Thoracic aorta (tissue), 2 donors: ENCODE measurements at regions not wholly inside any gene's neighbourhood (a gene's known extent, or its start where the extent isn't known, plus 50 kb on each side); places are given as distances from the start of the nearest gene placed in this dataset.
"Not testable (repeated sequence)": the region's sequence is repeated elsewhere in the genome, so short reads cannot be mapped to it uniquely, and the experiment has no call there.

Source experiments
- ATAC-seq: fragments of 150-250 bp; one replicate; pipeline ENCODE4 v1.8.0; 2017; ENCODE audit warnings: low read depth; ENCODE audit not compliant: insufficient number of reproducible peaks, low FRiP score
- DNase-seq: peaks from one replicate; pipeline ENCODE4 v3.0.0-alpha.2; 2020; ENCODE audit warnings: low spot score
- H3K27ac ChIP-seq, 2 donors: fragments of 200-600 bp; sonication (generic); 1 replicate in 1 of 2; 2 replicates in 1 of 2; pipeline ENCODE4 v1.5.1; 2016; ENCODE audit warnings: mild to moderate bottlenecking in 2 of 2, moderate library complexity in 2 of 2
- H3K27me3 ChIP-seq: fragments of 200-600 bp; sonication (generic); replicated peaks from 2 replicates; pipeline ENCODE4 v1.6.0; 2016; ENCODE audit warnings: mild to moderate bottlenecking; ENCODE audit not compliant: insufficient read depth
- H3K36me3 ChIP-seq: fragments of 200-600 bp; sonication (generic); one replicate; pipeline ENCODE4 v1.5.1; 2016
- H3K4me1 ChIP-seq, 2 donors: fragments of 200-600 bp; sonication (generic); 1 replicate in 1 of 2; 2 replicates in 1 of 2; pipeline versions ENCODE4 v1.5.1 to v1.6.0; 2016; ENCODE audit warnings: low read depth in 2 of 2, mild to moderate bottlenecking in 1 of 2; ENCODE audit not compliant: control insufficient read depth in 1 of 2
- H3K4me3 ChIP-seq: fragments of 200-600 bp; sonication (generic); 2 replicates; pipeline ENCODE4 v1.5.1; 2016; ENCODE audit warnings: mild to moderate bottlenecking
- H3K9me3 ChIP-seq: fragments of 200-600 bp; sonication (generic); 2 replicates; pipeline ENCODE4 v1.5.1; 2016
- CTCF ChIP-seq: fragments of 200-600 bp; sonication (generic); IDR thresholded peaks from one replicate; pipeline ENCODE4 v1.5.1; 2019; ENCODE audit warnings: antibody characterized with exemption

- peak; percentile 99 for ATAC-seq
- Histone ChIP-seq H3K27ac (peak overlapping the region; percentile 97 to 99), H3K36me3 (no peaks in the 10 kb centered on the region), H3K4me1 (peaks cover 23 to 29% of the 10 kb centered on the region in 2 donors), H3K4me3 (peak overlapping the region; percentile 12), H3K9me3 (no peaks in the 10 kb centered on the region), H3K27me3 (no peaks in the 10 kb centered on the region)
- TF ChIP-seq CTCF = no peak
- no peak for DNase-seq
Measured at GRCh38 chr20:12737900-12738299, 270.9 kb upstream of the SPTLC3 start.

GRCh38 chr20:12740647-12741046 is 268.1 kb upstream of the SPTLC3 start:
- H3K36me3 ChIP-seq = no peaks in the 10 kb centered on the region
- DNase-seq (no peak), ATAC-seq (no peak)
- TF ChIP-seq CTCF = no peak
- H3K4me1 ChIP-seq = peaks cover 23 to 45% of the 10 kb centered on the region in 2 donors
- H3K4me3 ChIP-seq = no peak overlapping the region
- no peaks in the 10 kb centered on the region for H3K9me3 ChIP-seq
- H3K27ac ChIP-seq = no peak overlapping the region
- no peaks in the 10 kb centered on the region for H3K27me3 ChIP-seq

- TF ChIP-seq CTCF = no peak
- DNase-seq (no peak), ATAC-seq (no peak)
- Histone ChIP-seq H3K27me3 (no peaks in the 10 kb centered on the region), H3K4me1 (peaks cover 0 to 20% of the 10 kb centered on the region in 2 donors), H3K27ac (no peak overlapping the region), H3K9me3 (no peaks in the 10 kb centered on the region), H3K4me3 (no peak overlapping the region), H3K36me3 (no peaks in the 10 kb centered on the region)
Measured at GRCh38 chr20:12744037-12744436, 264.7 kb upstream of the SPTLC3 start.

GRCh38 chr20:12748359-12748994 is 260.3 kb upstream of the SPTLC3 start:
- Histone ChIP-seq H3K27ac (no peak overlapping the region), H3K4me3 (no peak overlapping the region), H3K36me3 (no peaks in the 10 kb centered on the region), H3K9me3 (no peaks in the 10 kb centered on the region), H3K27me3 (no peaks in the 10 kb centered on the region), H3K4me1 (peaks cover 0 to 16% of the 10 kb centered on the region in 2 donors)
- no peak for ATAC-seq
- TF ChIP-seq CTCF = no peak
- no peak for DNase-seq

GRCh38 chr20:12750221-12750620 is 258.6 kb upstream of the SPTLC3 start:
- no peak for TF ChIP-seq CTCF
- DNase-seq (no peak), ATAC-seq (no peak)
- Histone ChIP-seq H3K27ac (no peak overlapping the region), H3K4me3 (no peak overlapping the region), H3K9me3 (no peaks in the 10 kb centered on the region), H3K4me1 (peaks cover 0 to 4% of the 10 kb centered on the region in 2 donors), H3K27me3 (no peaks in the 10 kb centered on the region), H3K36me3 (no peaks in the 10 kb centered on the region)

GRCh38 chr20:12752900-12753693 is 255.7 kb upstream of the SPTLC3 start:
- ATAC-seq, H3K27me3 ChIP-seq: not testable (repeated sequence)

GRCh38 chr20:12753742-12754141 is 255.0 kb upstream of the SPTLC3 start:
- H3K27me3 ChIP-seq, H3K9me3 ChIP-seq, H3K27ac ChIP-seq, H3K4me1 ChIP-seq, ATAC-seq, H3K36me3 ChIP-seq, H3K4me3 ChIP-seq, DNase-seq: not testable (repeated sequence)

More at GRCh38 chr20:12752900-12753693, 255.7 kb upstream of the SPTLC3 start:
- not testable (repeated sequence) for H3K4me3 ChIP-seq, H3K27ac ChIP-seq, H3K4me1 ChIP-seq, H3K36me3 ChIP-seq, DNase-seq, H3K9me3 ChIP-seq

GRCh38 chr20:12759493-12759892 is 249.3 kb upstream of the SPTLC3 start:
- peaks cover 7 to 13% of the 10 kb centered on the region in 2 donors for H3K4me1 ChIP-seq
- not testable (repeated sequence) for H3K9me3 ChIP-seq, H3K36me3 ChIP-seq, DNase-seq, H3K4me3 ChIP-seq, H3K27me3 ChIP-seq, H3K27ac ChIP-seq, ATAC-seq
